ENCODE measurements at regions not wholly inside any gene's neighbourhood (a gene's known extent, or its start where the extent isn't known, plus 50 kb on each side); places are given as distances from the start of the nearest gene placed in this dataset.

DNA sequence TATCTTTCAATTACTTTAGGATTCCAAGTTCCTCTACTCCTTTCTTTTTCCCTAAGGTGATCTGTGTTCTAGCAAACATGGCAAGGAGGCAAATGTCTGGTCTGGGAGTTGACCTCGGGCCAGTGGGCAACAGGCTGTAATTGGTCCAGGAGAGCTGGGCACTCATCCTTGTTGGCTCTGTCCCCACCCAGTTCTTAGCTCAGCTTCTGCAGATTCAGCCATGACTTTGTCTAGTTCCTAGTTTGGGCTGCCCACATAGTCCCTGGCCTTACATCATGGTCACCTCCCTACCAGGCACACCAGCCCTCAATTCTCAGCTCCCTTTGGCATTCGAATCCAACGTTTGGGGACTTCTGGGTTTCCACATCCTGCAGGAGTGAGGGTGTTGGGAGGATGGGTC is 92.1 kb upstream of the DAP start:
- H3K79me2 ChIP-seq (ENCODE audit: control insufficient read depth in 1 of 2, insufficient read depth in 2 of 2, low read length in 2 of 2) = no peaks in the 10 kb centered on the region
- H3K4me3 ChIP-seq (ENCODE audit: extremely low read depth in 1 of 4, insufficient read depth in 2 of 4, low read depth in 3 of 4, low read length in 4 of 4) = no peak overlapping the region
- no peak overlapping the region for H3K56ac ChIP-seq (replicated peaks; ENCODE audit: insufficient read length, low read depth, low read length)
- peaks cover 4 to 16% (median 14%) of the 10 kb centered on the region in 4 experiments for H3K4me1 ChIP-seq (replicated peaks in 1 of 4; ENCODE audit: control insufficient read depth in 3 of 4, insufficient read depth in 4 of 4, low read length in 3 of 4)
- H2BK20ac ChIP-seq (ENCODE audit: low read length) = no peak overlapping the region
- no peaks in the 10 kb centered on the region for H3K36me3 ChIP-seq (ENCODE audit: control insufficient read depth in 2 of 4, insufficient read depth in 4 of 4, low read length in 3 of 4)
- H3K9me3 ChIP-seq (ENCODE audit: insufficient read depth in 2 of 2, low read depth in 1 of 2, low read length in 1 of 2) = no peaks in the 10 kb centered on the region
- H2BK5ac ChIP-seq (ENCODE audit: low read depth, low read length) = no peak overlapping the region
- CTCF ChIA-PET (ENCODE audit: partially characterized antibody) = interaction anchor here (1.0 to 2.1 kb wide), 6 partner anchors 11 to 95 kb away, joined by 3 to 6 read pairs (median 4); no protein-coding TSS in a partner anchor
- H4K20me1 ChIP-seq (replicated peaks in 1 of 2; ENCODE audit: control insufficient read depth in 1 of 2, insufficient read depth in 2 of 2, low read length in 2 of 2) = no peaks in the 10 kb centered on the region
- H4K91ac ChIP-seq (replicated peaks; ENCODE audit: insufficient read length, low read length) = no peak overlapping the region
- TF ChIP-seq POU5F1 (IDR thresholded peaks at IDR 0.05; ENCODE audit: low read depth, low read length) (no peak), SIN3A (conservative IDR thresholded peaks at IDR 0.05 in 1 of 2, IDR thresholded peaks at IDR 0.05 in 1 of 2; ENCODE audit: low read depth in 1 of 2, low read length in 2 of 2) (no peak), KDM4A (IDR thresholded peaks at IDR 0.05; ENCODE audit: low read depth, low read length, severe bottlenecking) (no peak), ATF2 (IDR thresholded peaks at IDR 0.05; ENCODE audit: low read length) (no peak), TEAD4 (IDR thresholded peaks at IDR 0.05; ENCODE audit: low read depth, low read length) (no peak)
- no peak overlapping the region for H2BK12ac ChIP-seq (ENCODE audit: low read depth, low read length)
- FAIRE-seq (no peak), DNase-seq (ENCODE audit: low read depth in 1 of 2, low spot score in 2 of 2) (no peak)
- H3K27me3 ChIP-seq (replicated peaks in 1 of 4; ENCODE audit: control insufficient read depth in 3 of 4, extremely low read depth in 1 of 4, insufficient read depth in 3 of 4, low read length in 3 of 4) = peaks cover 0 to 10% (median 6%) of the 10 kb centered on the region in 4 experiments; a peak in 3 of 7 replicates
- 85% methylated on average over 3 of the region's 3 CpGs; no CpG with 5 or more reads in 1 of the 2 experiments for WGBS, 2 experiments (ENCODE audit: extremely low coverage in 1 of 2, insufficient coverage in 1 of 2, insufficient read length in 1 of 2, insufficient replicate concordance in 2 of 2, low coverage in 1 of 2, low lambda C conversion rate in 2 of 2, missing lambda C conversion rate in 1 of 2)
- no peak overlapping the region for H3K4me2 ChIP-seq (ENCODE audit: insufficient read depth in 1 of 2, low read depth in 2 of 2, low read length in 2 of 2)
- no peak overlapping the region for H3K27ac ChIP-seq (ENCODE audit: low read depth, low read length)
- H3K23ac ChIP-seq (ENCODE audit: insufficient read length) = no peak overlapping the region
- no peak overlapping the region for H2AFZ ChIP-seq (ENCODE audit: low read length)
- POLR2A ChIA-PET (ENCODE audit: partially characterized antibody) = no interaction called here
- H2AK5ac ChIP-seq (ENCODE audit: low read depth, low read length) = no peak overlapping the region
- no peak overlapping the region for H3K4ac ChIP-seq (replicated peaks; ENCODE audit: insufficient read length, low read depth, low read length)
- H3K14ac ChIP-seq (ENCODE audit: insufficient read length) = no peak overlapping the region
- H3K9ac ChIP-seq (replicated peaks in 1 of 4; ENCODE audit: extremely low read depth in 1 of 4, low read depth in 3 of 4, low read length in 3 of 4) = no peak overlapping the region
- no peak overlapping the region for H2BK15ac ChIP-seq (ENCODE audit: low read length)
- H3K18ac ChIP-seq (ENCODE audit: extremely low read depth, low read length) = no peak overlapping the region
- H4K5ac ChIP-seq (ENCODE audit: insufficient read length, low read depth, low read length) = no peak overlapping the region
- no peaks in the 10 kb centered on the region for H3K23me2 ChIP-seq (ENCODE audit: low read depth, low read length)
- no peak overlapping the region; the same call in 1 of the 2 replicates for H4K8ac ChIP-seq (ENCODE audit: extremely low read depth, insufficient read depth, low read length)
- H2BK120ac ChIP-seq (replicated peaks; ENCODE audit: low read depth, low read length) = no peak overlapping the region
- no peaks in the 10 kb centered on the region for H3K79me1 ChIP-seq (ENCODE audit: low read depth, low read length)

Measured in H1 (cell line).